GM18526 (cell line): ENCODE measurements at regions not wholly inside any gene's neighbourhood (a gene's known extent, or its start where the extent isn't known, plus 50 kb on each side); places are given as distances from the start of the nearest gene placed in this dataset.

ENCODE experiments used
- POLR2A ChIP-seq: IDR thresholded peaks from 3 replicates; pipeline ENCODE4 v1.6.1; 2011; ENCODE audit not compliant: insufficient read length; ENCODE audit errors: extremely low read depth

DNA sequence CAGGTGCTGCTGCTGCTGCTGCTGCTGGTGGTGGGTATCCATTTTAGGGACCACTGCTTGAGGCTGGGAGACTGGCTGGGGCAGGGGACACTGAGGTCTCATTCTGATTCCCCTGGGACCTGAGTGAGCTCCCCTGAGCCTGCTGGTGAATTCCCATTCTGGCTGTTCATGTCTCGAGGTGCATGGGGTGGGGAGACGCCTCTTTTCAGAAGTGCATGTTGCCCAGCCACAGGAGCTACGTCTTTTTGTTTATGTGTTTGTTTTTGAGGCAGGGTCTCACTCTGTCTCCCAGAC, 133.4 kb downstream of the RHOU start:
- no peak for TF ChIP-seq POLR2A

GRCh38 chr1:228869312-228869824, 134.1 kb downstream of the RHOU start:
- no peak for TF ChIP-seq POLR2A

DNA sequence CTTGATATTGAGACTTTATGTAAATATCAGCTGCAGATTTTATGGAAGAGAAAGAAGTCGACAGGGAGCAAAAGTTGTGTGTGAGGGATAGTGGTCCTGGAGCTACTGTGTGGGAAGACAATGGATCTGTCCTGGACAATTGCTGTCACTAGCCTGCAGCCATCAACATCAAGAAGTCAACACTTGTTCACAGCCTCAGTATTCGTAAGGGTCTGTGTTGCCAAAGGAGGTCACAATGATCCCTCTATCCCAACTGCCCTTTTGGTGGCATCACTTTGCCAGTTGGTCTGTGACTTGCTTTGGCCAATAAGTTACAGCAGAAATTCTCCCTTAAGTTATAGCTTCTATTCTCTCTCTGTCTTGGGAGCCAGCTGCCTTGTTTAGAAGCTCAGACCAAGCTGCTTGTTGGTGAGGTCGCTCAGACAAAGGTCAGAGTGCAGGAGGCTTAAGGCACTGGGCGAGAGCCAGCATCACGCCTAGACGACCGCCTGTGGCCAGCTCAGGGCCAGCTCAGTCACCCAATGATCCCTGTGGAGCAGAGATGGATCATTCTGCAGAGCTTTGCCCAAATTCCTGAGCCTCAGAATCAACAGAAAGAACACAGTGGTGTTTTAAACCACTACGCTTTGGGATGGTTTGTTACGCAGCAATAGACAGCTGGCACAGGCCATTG, 134.9 kb downstream of the RHOU start:
- TF ChIP-seq POLR2A = no peak

- TF ChIP-seq POLR2A = no peak
These were observed 136.2 kb downstream of the RHOU start for GRCh38 chr1:228871314-228872061.

DNA sequence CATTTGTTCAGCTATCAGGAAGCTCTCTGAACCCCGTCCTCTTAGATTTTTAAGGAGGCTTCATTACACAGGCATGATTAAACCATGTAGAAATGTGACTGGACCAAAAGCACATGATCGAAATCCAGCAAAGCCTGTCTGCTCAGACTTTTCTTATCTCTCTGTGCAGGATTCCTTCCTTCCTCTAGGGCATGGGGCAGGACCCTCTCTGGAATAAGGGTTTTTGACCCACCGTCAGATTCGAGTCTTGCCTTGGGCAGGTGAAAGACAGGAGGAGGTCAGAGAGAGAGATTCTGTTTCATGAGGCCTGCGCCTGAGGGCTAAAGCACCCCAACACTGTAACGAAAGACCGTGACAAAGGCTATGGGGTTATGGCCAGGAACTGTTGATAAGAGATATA, 136.8 kb downstream of the RHOU start:
- no peak for TF ChIP-seq POLR2A

DNA sequence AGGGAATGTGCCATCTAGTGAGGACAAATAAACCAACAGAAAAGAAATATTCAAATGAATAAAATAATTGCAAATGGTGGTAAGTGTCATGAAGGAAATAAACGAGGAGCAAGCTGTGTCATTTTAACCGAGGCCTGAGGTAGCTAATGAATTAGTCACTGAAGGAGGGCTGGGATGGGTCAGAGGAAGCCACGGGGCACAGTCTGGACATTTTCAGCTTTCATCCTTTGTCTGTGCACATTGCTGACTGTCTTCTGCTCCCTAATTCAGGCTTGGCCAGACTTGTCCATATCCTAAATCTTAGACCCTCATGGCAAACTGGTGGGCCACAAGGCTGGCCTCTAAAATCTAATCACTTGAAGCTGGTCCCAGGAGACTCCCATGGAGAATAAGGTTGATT, 138.4 kb downstream of the RHOU start:
- no peak for TF ChIP-seq POLR2A

- TF ChIP-seq POLR2A = no peak
These were observed 140.5 kb downstream of the RHOU start for GRCh38 chr1:228875741-228876140.

GRCh38 chr1:228876187-228876586, 140.9 kb downstream of the RHOU start:
- no peak for TF ChIP-seq POLR2A

GRCh38 chr1:228879164-228879563, 143.9 kb downstream of the RHOU start:
- TF ChIP-seq POLR2A = no peak

DNA sequence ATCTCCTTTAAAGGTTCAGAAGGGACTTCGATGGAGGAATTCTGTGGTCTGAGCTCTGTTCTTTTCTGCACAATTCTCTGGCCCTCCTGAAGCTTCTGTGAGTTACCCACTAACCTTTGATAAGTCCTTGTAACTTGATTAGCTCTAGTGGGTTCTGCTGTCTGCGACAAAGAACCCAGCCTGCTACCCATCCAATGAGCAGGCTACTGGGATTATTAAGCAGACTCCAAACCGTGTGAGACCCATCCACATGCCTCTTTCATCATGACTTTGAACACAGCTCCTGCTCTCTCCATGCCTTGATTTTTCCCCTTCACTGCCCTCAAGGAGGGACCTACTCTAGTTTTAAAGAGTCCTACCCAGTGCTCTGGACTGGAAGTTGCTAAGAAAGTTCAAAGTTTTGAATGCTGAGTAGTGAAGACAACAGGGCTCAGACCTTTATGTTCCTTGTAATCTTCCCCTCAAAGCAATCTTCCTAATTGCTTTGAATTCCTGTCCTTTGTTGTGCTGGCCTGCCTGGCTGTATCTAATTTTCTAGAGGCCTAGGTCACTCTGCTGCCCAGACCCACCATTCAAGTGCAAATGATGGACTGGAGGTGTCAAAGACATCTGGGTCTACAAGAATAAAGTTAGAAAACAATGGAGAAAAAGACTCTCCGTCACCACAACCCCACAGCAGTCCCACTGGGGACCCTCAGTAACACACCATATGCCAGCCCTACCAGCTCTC, 146.9 kb downstream of the RHOU start:
- TF ChIP-seq POLR2A = no peak

DNA sequence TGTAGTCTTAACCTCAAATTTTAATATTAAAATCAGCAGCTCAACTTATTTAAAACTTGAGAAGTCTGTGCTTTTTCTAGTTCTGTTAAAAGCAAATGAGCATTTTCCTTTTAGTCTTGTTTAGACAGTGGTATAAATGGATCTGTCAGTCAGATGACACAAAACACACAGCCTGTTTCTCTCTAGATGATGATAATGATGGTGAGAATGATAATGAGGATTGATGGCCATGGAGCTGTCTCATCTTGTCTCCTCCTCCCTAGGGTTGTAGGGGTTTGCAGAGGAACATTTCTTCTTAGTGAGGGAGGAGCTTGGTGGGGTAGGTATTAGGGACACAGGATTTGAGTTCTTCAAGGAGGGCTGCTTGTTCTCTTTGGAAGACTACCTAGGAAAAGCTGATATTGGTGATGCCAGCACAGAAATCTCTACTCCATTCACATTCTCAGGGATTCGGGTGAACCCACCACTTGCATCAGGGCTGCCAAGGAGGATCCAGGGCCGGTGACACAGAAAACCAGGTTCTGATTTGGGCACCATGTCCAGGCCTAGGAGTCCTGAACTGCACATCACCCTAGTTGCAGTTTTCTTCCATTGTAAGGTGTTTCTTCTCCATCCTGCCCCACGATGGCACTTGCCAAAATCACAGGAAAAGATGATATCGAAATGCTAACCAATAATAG, 147.6 kb downstream of the RHOU start:
- no peak for TF ChIP-seq POLR2A

DNA sequence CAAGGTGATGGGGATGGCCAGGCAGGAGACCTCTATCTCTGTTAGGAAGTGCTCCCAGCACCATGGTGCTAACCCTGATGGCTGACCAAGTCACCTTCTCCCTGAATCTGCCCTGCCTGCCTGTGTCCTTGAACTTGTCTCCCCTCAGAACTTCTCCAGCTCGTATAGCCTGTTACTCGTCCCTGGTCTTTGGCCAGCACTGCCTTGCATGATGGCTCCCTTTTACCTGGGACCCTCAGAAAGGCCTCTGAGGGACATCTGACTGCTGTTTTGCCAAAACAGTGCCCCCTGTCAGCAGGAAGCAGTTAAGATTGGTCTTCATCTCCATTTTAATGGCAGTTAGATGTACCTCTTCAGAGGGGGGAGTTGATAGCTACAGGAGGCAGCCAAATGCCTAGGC, 148.3 kb downstream of the RHOU start:
- no peak for TF ChIP-seq POLR2A

GRCh38 chr1:228884196-228884595, 148.9 kb downstream of the RHOU start:
- TF ChIP-seq POLR2A = no peak

DNA sequence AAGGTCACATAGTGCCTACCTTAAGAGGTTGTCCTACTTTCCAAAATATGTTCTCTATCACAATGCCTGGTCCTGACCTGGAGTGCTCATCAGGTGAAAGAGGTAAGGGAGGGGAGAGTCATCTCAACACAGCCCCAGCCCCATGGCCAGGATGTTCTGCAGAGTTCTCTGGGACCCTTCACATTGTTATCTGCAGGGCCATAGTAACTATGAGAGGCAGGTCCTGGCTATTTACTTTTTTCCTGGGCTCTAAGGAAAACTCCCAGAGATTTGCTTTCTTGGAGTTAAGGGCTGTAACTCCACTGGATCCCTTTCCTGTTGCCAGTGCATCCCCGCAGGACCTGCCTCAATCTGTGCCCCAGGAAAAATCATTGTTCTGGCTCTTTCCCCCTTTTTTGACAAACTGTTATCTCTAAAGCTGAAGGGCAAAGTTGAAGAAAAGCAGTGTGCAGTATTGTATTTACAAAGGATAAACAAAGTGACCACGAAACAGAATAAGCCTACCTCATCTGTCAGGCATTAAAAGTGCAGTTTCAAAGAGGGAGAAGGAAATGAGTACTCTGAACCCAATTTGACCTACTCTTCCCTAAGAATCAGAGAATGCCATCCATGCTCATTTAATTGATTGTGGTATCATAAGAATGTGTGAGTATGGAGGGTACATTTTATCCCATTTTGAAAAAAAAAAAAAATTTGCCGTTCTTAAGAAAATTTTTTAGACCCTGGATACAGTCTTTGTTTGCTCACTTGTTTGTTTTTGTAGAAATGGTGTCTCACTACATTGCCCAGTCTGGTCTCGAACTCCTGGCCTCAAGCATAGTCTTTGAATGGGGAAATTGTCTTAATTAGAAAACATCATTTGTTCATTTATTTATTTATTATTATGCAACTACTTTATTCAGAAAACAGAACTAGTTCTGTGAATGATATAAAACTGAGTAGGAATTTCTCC, 149.6 kb downstream of the RHOU start:
- TF ChIP-seq POLR2A = no peak
